ENCODE measurements at regions not wholly inside any gene's neighbourhood (a gene's known extent, or its start where the extent isn't known, plus 50 kb on each side); places are given as distances from the start of the nearest gene placed in this dataset.

GRCh38 chrX:42624524-42624923, 153.4 kb downstream of the PPP1R2C start:
- no peak for DNase-seq (ENCODE audit: low read depth in 2 of 2)

GRCh38 chrX:42619068-42619467, 158.9 kb downstream of the PPP1R2C start:
- no peak for DNase-seq (ENCODE audit: low read depth in 2 of 2)

- no peak for DNase-seq (ENCODE audit: low read depth in 2 of 2)
These were observed 161.0 kb downstream of the PPP1R2C start for GRCh38 chrX:42616981-42617380.

GRCh38 chrX:42615161-42615563, 162.8 kb downstream of the PPP1R2C start:
- no peak for DNase-seq (ENCODE audit: low read depth in 2 of 2)

GRCh38 chrX:42606591-42606990, 171.4 kb downstream of the PPP1R2C start:
- DNase-seq (ENCODE audit: low read depth in 2 of 2) = no peak

GRCh38 chrX:42604302-42604701, 173.7 kb downstream of the PPP1R2C start:
- no peak for DNase-seq (ENCODE audit: low read depth in 2 of 2)

GRCh38 chrX:42603016-42603415, 174.9 kb downstream of the PPP1R2C start:
- DNase-seq (ENCODE audit: low read depth in 2 of 2) = no peak

- DNase-seq (ENCODE audit: low read depth in 2 of 2) = no peak
These were observed 175.4 kb downstream of the PPP1R2C start for GRCh38 chrX:42602566-42602965.

- DNase-seq (ENCODE audit: low read depth in 2 of 2) = no peak
These were observed 175.8 kb downstream of the PPP1R2C start for GRCh38 chrX:42602136-42602535.

- DNase-seq (ENCODE audit: low read depth in 2 of 2) = no peak
These were observed 180.5 kb downstream of the PPP1R2C start for GRCh38 chrX:42597481-42597880.

- DNase-seq (ENCODE audit: low read depth in 2 of 2) = no peak
These were observed 191.9 kb downstream of the PPP1R2C start for GRCh38 chrX:42585842-42586621.

- no peak for DNase-seq (ENCODE audit: low read depth in 2 of 2)
These were observed 200.0 kb downstream of the PPP1R2C start for GRCh38 chrX:42577936-42578470.

GRCh38 chrX:42567268-42567667, 210.7 kb downstream of the PPP1R2C start:
- DNase-seq (ENCODE audit: low read depth in 2 of 2) = no peak

- DNase-seq (ENCODE audit: low read depth in 2 of 2) = no peak
These were observed 212.2 kb downstream of the PPP1R2C start for GRCh38 chrX:42565739-42566138.

- no peak for DNase-seq (ENCODE audit: low read depth in 2 of 2)
These were observed 231.2 kb downstream of the PPP1R2C start for GRCh38 chrX:42546800-42547199.

- no peak for DNase-seq (ENCODE audit: low read depth in 2 of 2)
These were observed 233.1 kb downstream of the PPP1R2C start for GRCh38 chrX:42544883-42545282.

- no peak for DNase-seq (ENCODE audit: low read depth in 2 of 2)
These were observed 236.4 kb downstream of the PPP1R2C start for GRCh38 chrX:42541554-42541953.

GRCh38 chrX:42540146-42540545, 237.8 kb downstream of the PPP1R2C start:
- DNase-seq (ENCODE audit: low read depth in 2 of 2) = no peak

GRCh38 chrX:42538405-42538804, 239.6 kb downstream of the PPP1R2C start:
- DNase-seq (ENCODE audit: low read depth in 2 of 2) = no peak

- no peak for DNase-seq (ENCODE audit: low read depth in 2 of 2)
These were observed 241.7 kb downstream of the PPP1R2C start for GRCh38 chrX:42536286-42536685.

GRCh38 chrX:42535233-42535632, 242.7 kb downstream of the PPP1R2C start:
- DNase-seq (ENCODE audit: low read depth in 2 of 2) = no peak

- no peak for DNase-seq (ENCODE audit: low read depth in 2 of 2)
These were observed 244.2 kb downstream of the PPP1R2C start for GRCh38 chrX:42533761-42534160.

- no peak for DNase-seq (ENCODE audit: low read depth in 2 of 2)
These were observed 246.5 kb downstream of the PPP1R2C start for GRCh38 chrX:42531441-42531840.

- DNase-seq (ENCODE audit: low read depth in 2 of 2) = no peak
These were observed 247.9 kb downstream of the PPP1R2C start for GRCh38 chrX:42530027-42530426.
